Chondrocyte (in vitro differentiated cells): ENCODE measurements at regions not wholly inside any gene's neighbourhood (a gene's known extent, or its start where the extent isn't known, plus 50 kb on each side); places are given as distances from the start of the nearest gene placed in this dataset.
A peak's percentile ranks its signal among the peaks of the same experiment; 100 is the strongest.

Source experiments
- DNase-seq: peaks from one replicate; pipeline ENCODE4 v3.0.0; 2021; ENCODE audit warnings: mixed read lengths, low spot score
- H3K27ac Mint-ChIP-seq: one replicate; pipeline ENCODE4 v1.8.0; 2021; ENCODE audit warnings: mild to moderate bottlenecking, moderate library complexity, mixed read lengths; ENCODE audit not compliant: unreplicated experiment
- H3K27me3 Mint-ChIP-seq: 2 replicates; pipeline ENCODE4 v1.8.0; 2021; ENCODE audit warnings: low read depth, mixed read lengths
- H3K36me3 Mint-ChIP-seq: 2 replicates; pipeline ENCODE4 v1.8.0; 2021; ENCODE audit warnings: low read depth, mixed read lengths
- H3K4me1 Mint-ChIP-seq: 2 replicates; pipeline ENCODE4 v1.8.0; 2021; ENCODE audit warnings: low read depth, mild to moderate bottlenecking, mixed read lengths
- H3K4me3 Mint-ChIP-seq: one replicate; pipeline ENCODE4 v1.8.0; 2021; ENCODE audit warnings: mild to moderate bottlenecking, moderate library complexity, mixed read lengths; ENCODE audit not compliant: unreplicated experiment
- H3K9me3 Mint-ChIP-seq: 2 replicates; pipeline ENCODE4 v1.8.0; 2021; ENCODE audit warnings: low read depth, mixed read lengths
- TF ChIP-seq, protein P1 (sequence below): fragments of 200-600 bp; sonication (generic); IDR thresholded peaks from 2 replicates; pipeline ENCODE4 v1.5.0; 2021; ENCODE audit warnings: antibody characterized with exemption, mild to moderate bottlenecking, moderate library complexity

DNA sequence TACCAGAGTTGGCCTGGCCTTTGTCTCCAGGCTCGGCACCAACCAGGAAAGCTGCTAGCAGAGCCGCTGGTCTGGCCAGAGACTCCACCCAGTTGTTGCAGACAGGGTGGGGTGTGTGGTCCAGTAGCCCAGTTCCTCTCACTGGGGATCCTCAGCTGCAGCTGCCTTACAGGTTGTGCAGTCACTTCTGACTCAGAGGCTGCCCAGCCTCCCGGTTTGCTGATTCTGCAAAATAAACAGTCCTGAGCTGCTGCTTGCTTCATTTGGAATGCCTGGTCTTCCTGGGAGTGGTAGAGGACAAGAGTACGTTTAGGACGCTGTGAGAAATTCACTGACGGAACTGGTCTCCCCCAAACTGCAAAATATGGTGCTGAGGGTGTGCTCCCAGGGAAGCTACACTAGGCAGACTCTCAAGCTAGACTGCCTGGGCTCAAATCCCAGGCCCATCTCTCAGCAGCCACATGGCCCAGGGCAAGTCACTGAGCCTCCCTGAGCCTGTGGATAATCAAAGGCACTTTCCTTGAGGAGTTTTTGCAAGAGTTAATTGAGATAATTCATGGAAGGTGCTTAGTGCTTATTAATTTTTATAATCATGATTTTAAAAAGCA lies 246.1 kb downstream of the TFAP2C start:
- Mint-ChIP-seq H3K4me1 (peaks cover 12% of the 10 kb centered on the region), H3K27me3 (no peaks in the 10 kb centered on the region), H3K9me3 (no peaks in the 10 kb centered on the region), H3K27ac (peak overlapping the region; percentile 74), H3K36me3 (peaks cover 2% of the 10 kb centered on the region), H3K4me3 (peak overlapping the region; percentile 19)
- DNase-seq, result no peak
- TF ChIP-seq, protein P1, sequence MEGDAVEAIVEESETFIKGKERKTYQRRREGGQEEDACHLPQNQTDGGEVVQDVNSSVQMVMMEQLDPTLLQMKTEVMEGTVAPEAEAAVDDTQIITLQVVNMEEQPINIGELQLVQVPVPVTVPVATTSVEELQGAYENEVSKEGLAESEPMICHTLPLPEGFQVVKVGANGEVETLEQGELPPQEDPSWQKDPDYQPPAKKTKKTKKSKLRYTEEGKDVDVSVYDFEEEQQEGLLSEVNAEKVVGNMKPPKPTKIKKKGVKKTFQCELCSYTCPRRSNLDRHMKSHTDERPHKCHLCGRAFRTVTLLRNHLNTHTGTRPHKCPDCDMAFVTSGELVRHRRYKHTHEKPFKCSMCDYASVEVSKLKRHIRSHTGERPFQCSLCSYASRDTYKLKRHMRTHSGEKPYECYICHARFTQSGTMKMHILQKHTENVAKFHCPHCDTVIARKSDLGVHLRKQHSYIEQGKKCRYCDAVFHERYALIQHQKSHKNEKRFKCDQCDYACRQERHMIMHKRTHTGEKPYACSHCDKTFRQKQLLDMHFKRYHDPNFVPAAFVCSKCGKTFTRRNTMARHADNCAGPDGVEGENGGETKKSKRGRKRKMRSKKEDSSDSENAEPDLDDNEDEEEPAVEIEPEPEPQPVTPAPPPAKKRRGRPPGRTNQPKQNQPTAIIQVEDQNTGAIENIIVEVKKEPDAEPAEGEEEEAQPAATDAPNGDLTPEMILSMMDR, result no peak

DNA sequence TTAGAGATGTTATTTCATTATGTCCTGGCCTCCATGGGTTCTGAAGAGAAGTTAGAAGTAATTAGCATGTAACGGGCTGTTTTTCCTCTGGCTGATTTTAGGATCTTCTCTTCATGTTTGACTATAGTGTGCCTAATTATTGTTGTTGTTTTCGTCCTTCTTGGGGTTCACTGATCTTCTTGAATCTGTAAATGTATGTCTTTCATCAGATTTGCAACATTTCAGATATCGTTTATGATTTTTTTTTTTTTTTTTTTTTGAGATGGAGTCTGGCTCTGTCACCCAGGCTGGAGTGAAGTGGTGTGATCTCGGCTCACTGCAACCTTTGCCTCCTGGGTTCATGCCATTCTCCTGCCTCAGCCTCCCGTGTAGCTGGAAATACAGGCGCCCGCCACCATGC lies 246.7 kb downstream of the TFAP2C start:
- DNase-seq, result no peak
- H3K36me3 Mint-ChIP-seq, result peaks cover 2% of the 10 kb centered on the region

DNA sequence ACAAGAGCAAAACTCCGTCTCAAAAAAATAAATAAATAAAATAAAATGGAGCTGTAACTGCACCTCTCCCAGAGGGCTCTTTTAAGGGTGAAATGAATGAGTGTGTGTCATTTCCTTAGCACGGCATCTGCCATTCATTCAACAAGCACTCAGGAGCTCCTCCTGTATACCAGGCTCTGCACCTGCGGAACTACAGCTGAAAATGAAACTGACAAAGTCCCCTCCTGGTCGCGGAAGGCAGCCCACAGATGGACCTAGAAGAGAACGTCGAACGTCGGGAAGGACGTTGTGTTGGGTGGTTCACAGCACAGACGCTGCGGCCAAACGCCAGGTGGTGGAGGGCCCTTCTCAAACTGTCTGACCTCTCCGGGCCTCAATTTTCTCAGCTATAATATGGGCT lies 256.4 kb downstream of the TFAP2C start:
- H3K36me3 Mint-ChIP-seq, result no peaks in the 10 kb centered on the region
- no peak for DNase-seq
- no peak overlapping the region for H3K27ac Mint-ChIP-seq
- TF ChIP-seq, protein P1, result no peak
- H3K9me3 Mint-ChIP-seq, result no peaks in the 10 kb centered on the region
- no peaks in the 10 kb centered on the region for H3K4me1 Mint-ChIP-seq
- no peak overlapping the region for H3K4me3 Mint-ChIP-seq
- no peaks in the 10 kb centered on the region for H3K27me3 Mint-ChIP-seq

More for the DNA sequence above, 246.7 kb downstream of the TFAP2C start:
- TF ChIP-seq, protein P1, result no peak
- no peak overlapping the region for H3K27ac Mint-ChIP-seq
- no peaks in the 10 kb centered on the region for H3K9me3 Mint-ChIP-seq
- H3K4me3 Mint-ChIP-seq, result no peak overlapping the region
- H3K27me3 Mint-ChIP-seq, result no peaks in the 10 kb centered on the region
- H3K4me1 Mint-ChIP-seq, result peaks cover 12% of the 10 kb centered on the region

DNA sequence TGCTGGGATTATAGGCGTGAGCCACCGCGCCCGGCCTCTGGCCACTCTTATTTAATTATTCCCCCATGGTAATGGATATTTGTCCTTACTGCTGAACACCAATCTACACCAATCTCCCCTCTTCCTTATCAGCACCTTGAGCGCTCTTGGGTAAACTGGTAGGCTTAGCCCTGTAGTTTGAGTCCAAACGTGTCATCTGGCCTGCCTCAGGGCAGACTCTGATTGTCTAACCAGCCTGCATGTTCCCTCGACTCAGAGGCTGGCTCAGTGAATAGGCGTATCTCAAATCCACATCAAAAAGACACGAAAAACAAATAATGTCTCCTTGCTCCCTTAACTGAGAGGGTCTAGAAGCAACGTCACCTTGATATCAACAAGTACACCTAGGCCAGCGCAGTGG lies 260.9 kb downstream of the TFAP2C start:
- no peaks in the 10 kb centered on the region for H3K36me3 Mint-ChIP-seq
- H3K9me3 Mint-ChIP-seq, result no peaks in the 10 kb centered on the region
- no peak for DNase-seq
- H3K27me3 Mint-ChIP-seq, result no peaks in the 10 kb centered on the region
- H3K4me3 Mint-ChIP-seq, result no peak overlapping the region
- H3K27ac Mint-ChIP-seq, result no peak overlapping the region
- TF ChIP-seq, protein P1, result no peak
- H3K4me1 Mint-ChIP-seq, result no peaks in the 10 kb centered on the region

DNA sequence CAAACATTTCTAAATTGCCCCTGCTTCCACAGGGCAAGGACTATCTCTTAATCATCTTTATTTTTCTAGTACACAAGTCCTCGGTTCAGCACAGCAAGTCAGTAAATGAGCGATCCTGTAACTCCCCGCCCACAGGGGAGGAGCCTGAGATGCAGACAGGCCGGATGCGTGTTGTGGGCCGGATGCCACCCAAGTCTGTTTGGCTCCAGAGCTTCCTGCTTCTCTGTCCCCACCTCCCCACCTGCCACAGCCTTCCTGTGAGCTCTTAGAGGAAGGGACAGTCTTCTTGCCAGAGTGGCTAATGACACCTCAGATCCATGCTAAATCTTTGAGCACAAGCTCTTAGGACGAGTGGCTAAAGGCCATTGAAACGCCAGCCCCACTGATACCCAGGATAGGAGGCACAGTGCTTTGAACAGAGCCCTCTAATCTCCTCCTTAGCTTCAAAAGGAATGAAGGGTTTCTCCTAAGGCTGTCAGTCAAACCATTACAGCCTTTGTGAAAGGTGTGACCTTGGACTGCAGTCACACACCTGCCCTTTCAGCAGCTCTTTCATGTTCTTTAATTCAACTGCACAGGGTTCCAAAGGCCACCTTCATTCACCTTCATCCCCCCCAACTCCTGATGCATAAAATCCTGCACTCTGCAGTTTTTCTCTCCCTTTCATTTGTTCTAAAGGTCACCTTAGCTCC lies 264.3 kb downstream of the TFAP2C start:
- no peaks in the 10 kb centered on the region for H3K9me3 Mint-ChIP-seq
- DNase-seq, result no peak
- no peaks in the 10 kb centered on the region for H3K36me3 Mint-ChIP-seq
- peaks cover 8% of the 10 kb centered on the region for H3K27me3 Mint-ChIP-seq
- no peak overlapping the region for H3K27ac Mint-ChIP-seq
- no peaks in the 10 kb centered on the region for H3K4me1 Mint-ChIP-seq
- H3K4me3 Mint-ChIP-seq, result no peak overlapping the region
- TF ChIP-seq, protein P1, result no peak
